NB4 (cell line): ENCODE measurements at regions not wholly inside any gene's neighbourhood (a gene's known extent, or its start where the extent isn't known, plus 50 kb on each side); places are given as distances from the start of the nearest gene placed in this dataset.
A peak's percentile ranks its signal among the peaks of the same experiment; 100 is the strongest.

ENCODE experiments used
- DNase-seq: peaks from one replicate; pipeline ENCODE4 v3.0.0; 2010; ENCODE audit warnings: low read depth
- H3K4me3 ChIP-seq: one replicate; pipeline ENCODE4 v1.5.1; 2011; ENCODE audit warnings: mild to moderate bottlenecking, low read depth, low read length, moderate library complexity
- CTCF ChIP-seq: IDR thresholded peaks from one replicate; pipeline ENCODE4 v1.5.1; 2012; ENCODE audit warnings: low read depth, low read length
- MAX ChIP-seq: IDR thresholded peaks from 2 replicates; pipeline ENCODE4 v1.6.1; 2011; ENCODE audit warnings: low read depth, low read length
- MYC ChIP-seq: IDR thresholded peaks from 2 replicates; pipeline ENCODE4 v1.6.1; 2011; ENCODE audit warnings: low read depth, low read length
- POLR2A ChIP-seq: IDR thresholded peaks from 2 replicates; pipeline ENCODE4 v1.6.1; 2011; ENCODE audit warnings: mild to moderate bottlenecking; ENCODE audit not compliant: insufficient read length; ENCODE audit errors: extremely low read depth

GRCh38 chr12:96143827-96144565, 50.2 kb upstream of the ELK3 start:
- peak overlapping the region; percentile 14 for H3K4me3 ChIP-seq
- DNase-seq = peak; percentile 54
- TF ChIP-seq POLR2A (no peak), CTCF (no peak), MAX (no peak), MYC (no peak)
